GM10248 (cell line): ENCODE measurements at regions not wholly inside any gene's neighbourhood (a gene's known extent, or its start where the extent isn't known, plus 50 kb on each side); places are given as distances from the start of the nearest gene placed in this dataset.

Source experiments
- CTCF ChIA-PET: fragments of 300-600 bp; sonication (Branson Sonifier 250); formaldehyde crosslinking; extraction: SDS; loops from one replicate; lab custom pipeline; 2021; ENCODE audit warnings: antibody characterized with exemption; lab: Yijun Ruan, JAX
- POLR2A ChIA-PET: fragments of 350-650 bp; sonication (Branson Sonifier 250); formaldehyde crosslinking; extraction: SDS; loops from one replicate; lab custom pipeline; 2020; ENCODE audit warnings: antibody characterized with exemption; lab: Yijun Ruan, JAX
- DNase-seq: peaks from one replicate; pipeline ENCODE4 v3.0.0; 2012; ENCODE audit errors: extremely low spot score
- TF ChIP-seq, protein P1 (sequence below): IDR thresholded peaks from 2 replicates; pipeline ENCODE4 v1.5.1; 2012; ENCODE audit warnings: mild to moderate bottlenecking, low read depth; ENCODE audit errors: extremely low read depth, missing control alignments, control extremely low read depth

- TF ChIP-seq, protein P1, sequence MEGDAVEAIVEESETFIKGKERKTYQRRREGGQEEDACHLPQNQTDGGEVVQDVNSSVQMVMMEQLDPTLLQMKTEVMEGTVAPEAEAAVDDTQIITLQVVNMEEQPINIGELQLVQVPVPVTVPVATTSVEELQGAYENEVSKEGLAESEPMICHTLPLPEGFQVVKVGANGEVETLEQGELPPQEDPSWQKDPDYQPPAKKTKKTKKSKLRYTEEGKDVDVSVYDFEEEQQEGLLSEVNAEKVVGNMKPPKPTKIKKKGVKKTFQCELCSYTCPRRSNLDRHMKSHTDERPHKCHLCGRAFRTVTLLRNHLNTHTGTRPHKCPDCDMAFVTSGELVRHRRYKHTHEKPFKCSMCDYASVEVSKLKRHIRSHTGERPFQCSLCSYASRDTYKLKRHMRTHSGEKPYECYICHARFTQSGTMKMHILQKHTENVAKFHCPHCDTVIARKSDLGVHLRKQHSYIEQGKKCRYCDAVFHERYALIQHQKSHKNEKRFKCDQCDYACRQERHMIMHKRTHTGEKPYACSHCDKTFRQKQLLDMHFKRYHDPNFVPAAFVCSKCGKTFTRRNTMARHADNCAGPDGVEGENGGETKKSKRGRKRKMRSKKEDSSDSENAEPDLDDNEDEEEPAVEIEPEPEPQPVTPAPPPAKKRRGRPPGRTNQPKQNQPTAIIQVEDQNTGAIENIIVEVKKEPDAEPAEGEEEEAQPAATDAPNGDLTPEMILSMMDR = no peak
Observed at GRCh38 chr5:136776022-136776927, 410.9 kb upstream of the TRPC7 start.

GRCh38 chr5:136772491-136772890 lies 407.1 kb upstream of the TRPC7 start:
- ChIA-PET POLR2A (no interaction called here), CTCF (no interaction called here)
- TF ChIP-seq, protein P1 = no peak
- no peak for DNase-seq

More at GRCh38 chr5:136776022-136776927, 410.9 kb upstream of the TRPC7 start:
- CTCF ChIA-PET = no interaction called here
- no peak for DNase-seq
- POLR2A ChIA-PET = no interaction called here

- CTCF ChIA-PET = interaction anchor here (0.7 to 2.4 kb wide), 16 partner anchors 9 to 882 kb away, joined by 3 to 32 read pairs (median 4); partner anchors contain the start of gene TRPC7
- DNase-seq = peak; percentile 68
- POLR2A ChIA-PET = no interaction called here
- TF ChIP-seq, protein P1 = peak; percentile 76
Observed at GRCh38 chr5:136769900-136770684, 404.7 kb upstream of the TRPC7 start.

DNA sequence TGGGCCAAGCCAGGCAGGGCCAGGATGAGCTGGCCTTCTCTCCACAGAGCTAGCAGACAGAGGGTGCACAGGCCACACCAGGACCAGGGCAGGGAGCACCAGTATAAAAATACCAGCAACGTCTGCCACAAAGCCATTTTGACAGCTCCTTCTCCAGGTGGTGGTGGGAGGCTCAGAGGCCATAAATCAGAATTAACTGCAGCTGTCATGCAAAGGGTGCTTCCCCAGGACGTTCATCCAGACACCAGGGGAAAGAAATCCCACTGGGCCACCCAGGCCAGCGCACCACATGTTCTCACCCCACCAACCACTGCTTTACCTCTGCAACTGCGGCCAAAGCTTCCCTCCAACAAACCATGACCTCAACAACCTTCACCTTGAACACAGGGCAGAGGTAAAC lies 403.7 kb upstream of the TRPC7 start:
- POLR2A ChIA-PET = no interaction called here
- CTCF ChIA-PET = interaction anchor here (1.0 to 2.4 kb wide), 13 partner anchors 11 to 881 kb away, joined by 3 to 32 read pairs (median 4); partner anchors contain the start of gene TRPC7

DNA sequence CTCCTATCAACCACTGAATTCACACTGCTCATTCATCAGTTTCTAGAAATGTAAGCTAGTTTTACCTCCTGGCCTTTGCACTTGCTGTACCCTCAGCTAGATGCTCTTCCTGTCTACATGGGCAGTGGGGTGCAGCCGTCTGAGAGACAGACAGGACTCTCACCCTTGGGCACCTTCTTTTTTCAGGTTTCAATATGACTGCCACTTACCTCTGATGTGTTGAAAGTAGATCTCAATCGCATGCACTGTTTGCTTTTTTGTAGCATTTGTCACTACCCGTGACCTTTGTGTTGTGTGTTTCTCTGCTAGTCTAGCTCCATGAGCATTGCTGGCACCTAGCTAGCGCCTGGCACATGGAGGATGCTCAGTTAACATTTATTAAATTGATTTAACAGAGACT lies 403.1 kb upstream of the TRPC7 start:
- DNase-seq = no peak
- TF ChIP-seq, protein P1 = no peak
- POLR2A ChIA-PET = no interaction called here
- CTCF ChIA-PET = interaction anchor here (1.1 to 2.4 kb wide), 10 partner anchors 11 to 877 kb away, joined by 3 to 32 read pairs (median 4); partner anchors contain the start of gene TRPC7

More for the DNA sequence above, 403.7 kb upstream of the TRPC7 start:
- TF ChIP-seq, protein P1 = no peak
- no peak for DNase-seq

DNA sequence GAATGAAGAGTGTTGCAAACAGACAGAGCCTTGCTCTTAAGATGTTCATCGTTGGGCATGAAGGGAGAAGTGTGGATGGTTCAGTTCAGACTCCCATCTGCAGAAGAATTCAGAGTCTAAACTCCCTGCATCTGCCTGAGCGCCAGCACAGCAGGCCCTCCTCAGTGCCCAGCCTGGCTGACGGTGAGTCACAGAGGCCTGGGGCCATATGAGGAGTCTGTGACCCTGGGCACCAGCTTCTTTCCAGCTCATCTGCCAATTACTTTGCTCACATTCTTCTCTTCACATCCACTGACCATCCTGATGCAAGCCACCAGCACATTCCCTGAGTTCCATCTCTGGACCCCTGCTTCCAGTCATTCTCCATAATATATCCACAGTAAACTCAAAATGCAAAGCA lies 401.1 kb upstream of the TRPC7 start:
- POLR2A ChIA-PET = no interaction called here
- TF ChIP-seq, protein P1 = no peak
- no peak for DNase-seq
- CTCF ChIA-PET = no interaction called here
